OCI-LY7 (cell line): ENCODE measurements at regions not wholly inside any gene's neighbourhood (a gene's known extent, or its start where the extent isn't known, plus 50 kb on each side); places are given as distances from the start of the nearest gene placed in this dataset.

Source experiments
- BruUV-seq: library from RNA; stranded (reverse); fragments of 400-500 nt; replicated peaks from 2 replicates; lab custom pipeline; 2021; lab: Mats Ljungman, UMichigan
- CTCF ChIA-PET: fragments of 300-600 bp; sonication (Branson Sonifier 250); formaldehyde crosslinking; loops from one replicate; lab custom pipeline; 2022; ENCODE audit warnings: antibody characterized with exemption; ENCODE audit not compliant: unreplicated experiment; lab: Charles Lee
- POLR2A ChIA-PET: fragments of 300-600 bp; sonication (Branson Sonifier 250); formaldehyde crosslinking; loops from one replicate; lab custom pipeline; 2022; ENCODE audit warnings: antibody characterized with exemption; lab: Charles Lee
- DNase-seq: peaks from one replicate; pipeline ENCODE4 v3.0.0-alpha.2; 2015; ENCODE audit warnings: low spot score
- H2AFZ ChIP-seq: fragments of 200-600 bp; sonication (generic), shearing (Covaris generic); 2 replicates; pipeline ENCODE4 v1.6.1; 2014; ENCODE audit warnings: mild to moderate bottlenecking, antibody characterized with exemption, low read length, moderate library complexity
- H3K27ac ChIP-seq: fragments of 200-600 bp; sonication (generic); 2 replicates; pipeline ENCODE4 v1.5.1; 2014; ENCODE audit warnings: mixed run types, low read depth, mild to moderate bottlenecking, moderate library complexity, low read length, inconsistent platforms; ENCODE audit not compliant: poor library complexity, severe bottlenecking
- H3K36me3 ChIP-seq: fragments of 200-600 bp; sonication (generic); 2 replicates; pipeline ENCODE4 v1.6.1; 2014; ENCODE audit warnings: mild to moderate bottlenecking, antibody characterized with exemption, low read length, moderate library complexity, mixed read lengths; ENCODE audit not compliant: insufficient read depth
- H3K4me1 ChIP-seq: fragments of 200-600 bp; sonication (generic); 2 replicates; pipeline ENCODE4 v1.5.1; 2014; ENCODE audit warnings: mild to moderate bottlenecking, low read length; ENCODE audit not compliant: insufficient read depth, poor library complexity, severe bottlenecking
- H3K4me2 ChIP-seq: fragments of 200-600 bp; sonication (generic); 2 replicates; pipeline ENCODE4 v1.6.1; 2014; ENCODE audit warnings: mild to moderate bottlenecking, low read length
- H3K4me3 ChIP-seq: fragments of 200-600 bp; sonication (generic); 2 replicates; pipeline ENCODE4 v1.5.1; 2014; ENCODE audit warnings: mild to moderate bottlenecking, low read depth, low read length; ENCODE audit not compliant: poor library complexity, severe bottlenecking
- H3K79me2 ChIP-seq: fragments of 200-600 bp; sonication (generic); 2 replicates; pipeline ENCODE4 v1.6.1; 2016; ENCODE audit warnings: low read depth, mild to moderate bottlenecking, low read length, moderate library complexity, mixed read lengths; ENCODE audit not compliant: insufficient read depth
- H3K9me2 ChIP-seq: fragments of 200-600 bp; sonication (generic); 2 replicates; pipeline ENCODE4 v1.6.1; 2016; ENCODE audit warnings: mild to moderate bottlenecking, low read length, mixed read lengths; ENCODE audit not compliant: insufficient read depth
- H3K9me3 ChIP-seq: fragments of 200-600 bp; sonication (generic); 2 replicates; pipeline ENCODE4 v1.6.1; 2014; ENCODE audit warnings: mild to moderate bottlenecking, mixed run types, low read length, mixed read lengths
- H4K20me1 ChIP-seq: fragments of 200-600 bp; sonication (generic); 2 replicates; pipeline ENCODE4 v1.6.1; 2014; ENCODE audit warnings: mild to moderate bottlenecking, antibody characterized with exemption, low read length, moderate library complexity, mixed read lengths; ENCODE audit not compliant: insufficient read depth
- EZH2phosphoT487 ChIP-seq: fragments of 200-600 bp; sonication (generic); IDR thresholded peaks from 2 replicates; pipeline ENCODE4 v1.6.1; 2018; ENCODE audit warnings: low read depth, borderline replicate concordance, mild to moderate bottlenecking, mixed run types, antibody characterized with exemption, low read length, moderate library complexity, mixed read lengths
- intact Hi-C: fragments of 100-400 bp; cut with micrococcal nuclease; formaldehyde crosslinking; loops from one replicate; pipeline ENCODE4 v1.10.0; 2022; ENCODE audit not compliant: unreplicated experiment
- TF ChIP-seq, protein P1 (sequence below): fragments of 200-600 bp; sonication (generic); conservative IDR thresholded peaks from 2 replicates; pipeline ENCODE4 v1.5.1; 2014; ENCODE audit warnings: mild to moderate bottlenecking, antibody characterized with exemption, low read length, moderate library complexity, mixed read lengths

DNA sequence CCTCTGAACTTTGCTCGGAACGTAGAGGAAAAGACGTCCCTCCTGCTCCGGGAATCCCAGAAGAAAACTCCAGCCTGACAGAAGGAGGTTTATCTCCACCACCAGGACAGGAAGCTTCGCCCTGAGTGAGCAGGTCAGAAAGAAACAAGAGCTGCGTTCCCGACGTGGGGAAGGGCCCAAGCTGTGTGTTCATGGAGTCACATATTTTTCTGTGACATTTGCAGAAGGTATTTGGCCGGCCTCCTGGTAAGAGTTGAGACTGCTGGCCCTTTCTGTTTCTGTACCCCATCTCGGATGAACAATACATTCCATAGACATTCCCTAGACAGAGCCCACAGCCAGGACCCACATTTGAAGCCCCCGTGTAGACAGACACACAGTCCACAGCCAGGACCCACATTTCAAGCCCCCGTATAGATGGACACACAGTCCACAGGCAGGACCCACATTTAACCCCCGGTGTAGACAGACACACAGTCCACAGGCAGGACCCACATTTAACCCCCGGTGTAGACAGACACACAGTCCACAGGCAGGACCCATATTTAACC is 230.8 kb downstream of the SHOX start:
- no peaks in the 10 kb centered on the region; the same call in 1 of the 2 replicates for H3K9me3 ChIP-seq
- intact Hi-C loops, result no loop called here
- POLR2A ChIA-PET, result no interaction called here
- no peak for TF ChIP-seq EZH2phosphoT487
- TF ChIP-seq, protein P1, sequence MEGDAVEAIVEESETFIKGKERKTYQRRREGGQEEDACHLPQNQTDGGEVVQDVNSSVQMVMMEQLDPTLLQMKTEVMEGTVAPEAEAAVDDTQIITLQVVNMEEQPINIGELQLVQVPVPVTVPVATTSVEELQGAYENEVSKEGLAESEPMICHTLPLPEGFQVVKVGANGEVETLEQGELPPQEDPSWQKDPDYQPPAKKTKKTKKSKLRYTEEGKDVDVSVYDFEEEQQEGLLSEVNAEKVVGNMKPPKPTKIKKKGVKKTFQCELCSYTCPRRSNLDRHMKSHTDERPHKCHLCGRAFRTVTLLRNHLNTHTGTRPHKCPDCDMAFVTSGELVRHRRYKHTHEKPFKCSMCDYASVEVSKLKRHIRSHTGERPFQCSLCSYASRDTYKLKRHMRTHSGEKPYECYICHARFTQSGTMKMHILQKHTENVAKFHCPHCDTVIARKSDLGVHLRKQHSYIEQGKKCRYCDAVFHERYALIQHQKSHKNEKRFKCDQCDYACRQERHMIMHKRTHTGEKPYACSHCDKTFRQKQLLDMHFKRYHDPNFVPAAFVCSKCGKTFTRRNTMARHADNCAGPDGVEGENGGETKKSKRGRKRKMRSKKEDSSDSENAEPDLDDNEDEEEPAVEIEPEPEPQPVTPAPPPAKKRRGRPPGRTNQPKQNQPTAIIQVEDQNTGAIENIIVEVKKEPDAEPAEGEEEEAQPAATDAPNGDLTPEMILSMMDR, result no peak
- BruUV-seq, result no TSS peak
- no peaks in the 10 kb centered on the region for H3K79me2 ChIP-seq
- H3K36me3 ChIP-seq, result no peaks in the 10 kb centered on the region
- no peak overlapping the region for H3K4me3 ChIP-seq
- no peaks in the 10 kb centered on the region for H3K4me1 ChIP-seq
- no peak for DNase-seq
- H4K20me1 ChIP-seq, result no peaks in the 10 kb centered on the region
- H3K27ac ChIP-seq, result no peak overlapping the region
- H3K9me2 ChIP-seq, result no peaks in the 10 kb centered on the region
- CTCF ChIA-PET, result no interaction called here
- H2AFZ ChIP-seq, result no peak overlapping the region
- no peak overlapping the region for H3K4me2 ChIP-seq

DNA sequence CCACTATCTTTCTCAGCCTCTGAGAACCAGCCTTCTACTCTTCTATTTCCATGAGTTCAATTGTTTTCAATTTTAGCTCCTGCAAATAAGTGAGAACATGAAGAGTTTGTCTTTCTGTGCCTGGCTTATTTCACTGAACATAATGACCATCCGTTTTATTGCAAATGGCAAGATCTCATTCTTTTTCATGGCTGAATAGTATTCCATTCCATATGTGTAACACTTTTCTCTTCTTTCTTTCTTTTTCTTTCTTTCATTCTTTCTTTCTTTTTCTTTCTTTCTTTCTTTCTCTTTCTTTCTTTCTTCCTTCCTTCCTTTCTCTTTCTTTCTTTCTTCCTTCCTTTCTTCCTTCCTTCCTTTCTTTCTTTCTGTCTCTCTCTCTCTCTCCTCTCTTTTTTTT is 228.7 kb downstream of the SHOX start:
- no peaks in the 10 kb centered on the region for H3K36me3 ChIP-seq
- TF ChIP-seq, protein P1, result no peak
- H2AFZ ChIP-seq, result no peak overlapping the region
- no peaks in the 10 kb centered on the region for H4K20me1 ChIP-seq
- no peak overlapping the region for H3K4me2 ChIP-seq
- H3K4me3 ChIP-seq, result no peak overlapping the region
- H3K4me1 ChIP-seq, result no peaks in the 10 kb centered on the region
- DNase-seq, result no peak
- no peaks in the 10 kb centered on the region for H3K79me2 ChIP-seq
- H3K9me3 ChIP-seq, result no peaks in the 10 kb centered on the region
- no TSS peak for BruUV-seq
- ChIA-PET CTCF (no interaction called here), POLR2A (no interaction called here)
- intact Hi-C loops, result no loop called here
- H3K27ac ChIP-seq, result no peak overlapping the region
- H3K9me2 ChIP-seq, result no peaks in the 10 kb centered on the region

DNA sequence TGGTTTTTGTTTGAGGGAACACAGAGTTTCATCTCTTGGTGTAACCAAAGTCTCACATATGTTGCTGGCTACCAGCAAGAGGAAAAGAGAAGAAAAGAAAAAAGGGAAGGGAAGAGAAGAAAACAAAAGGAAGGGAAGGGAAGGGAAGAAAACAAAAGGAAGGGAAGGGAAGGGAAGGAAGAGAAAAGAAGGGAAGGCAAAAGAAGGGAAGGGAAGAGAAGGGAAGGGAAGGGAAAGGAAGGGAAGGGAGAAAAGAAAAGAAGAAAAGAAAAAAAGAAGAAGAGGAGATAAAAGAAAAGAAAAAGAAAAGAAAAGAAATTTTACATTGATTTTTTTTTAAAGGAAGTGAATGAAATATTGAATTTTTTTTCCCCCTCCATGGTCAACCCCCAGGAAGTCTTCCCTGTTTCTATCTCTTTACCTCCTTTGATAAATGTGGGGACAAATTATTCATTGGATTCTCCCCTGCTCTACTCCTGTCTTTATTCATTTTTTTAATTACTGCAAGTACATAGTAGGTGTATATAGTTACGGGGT is 228.0 kb downstream of the SHOX start:
- H2AFZ ChIP-seq, result no peak overlapping the region
- no peak for DNase-seq
- no peaks in the 10 kb centered on the region for H3K79me2 ChIP-seq
- ChIA-PET POLR2A (no interaction called here), CTCF (no interaction called here)
- H3K36me3 ChIP-seq, result no peaks in the 10 kb centered on the region
- no peak overlapping the region for H3K27ac ChIP-seq
- H3K4me1 ChIP-seq, result no peaks in the 10 kb centered on the region
- H3K9me3 ChIP-seq, result no peaks in the 10 kb centered on the region
- BruUV-seq, result no TSS peak
- H3K4me3 ChIP-seq, result no peak overlapping the region
- no peaks in the 10 kb centered on the region for H4K20me1 ChIP-seq
- H3K9me2 ChIP-seq, result no peaks in the 10 kb centered on the region
- no peak overlapping the region for H3K4me2 ChIP-seq
- no peak for TF ChIP-seq EZH2phosphoT487
- TF ChIP-seq, protein P1, result no peak
- intact Hi-C loops, result no loop called here
